WTC11 (cell line): ENCODE measurements at regions not wholly inside any gene's neighbourhood (a gene's known extent, or its start where the extent isn't known, plus 50 kb on each side); places are given as distances from the start of the nearest gene placed in this dataset.

Experiments used
- ATAC-seq: fragments of 200-7000 bp; cut with Tn5 transposase; 2 replicates; pipeline ENCODE4 v1.10.0; 2021; ENCODE audit warnings: mild to moderate bottlenecking, moderate library complexity
- CTCF ChIA-PET: fragments of 300-600 bp; sonication (Branson Sonifier 250); formaldehyde crosslinking; loops from one replicate; lab custom pipeline; 2021; ENCODE audit warnings: antibody characterized with exemption; lab: Charles Lee
- POLR2A ChIA-PET: fragments of 350-600 bp; sonication (Branson Sonifier 250); formaldehyde crosslinking; loops from one replicate; lab custom pipeline; 2021; ENCODE audit warnings: antibody characterized with exemption; lab: Charles Lee
- DNase-seq: peaks from one replicate; pipeline ENCODE4 v3.0.0; 2021; ENCODE audit warnings: low spot score
- H3K27ac Mint-ChIP-seq: 2 replicates; pipeline ENCODE4 v1.8.0; 2021; ENCODE audit warnings: mixed read lengths
- H3K27me3 Mint-ChIP-seq: 2 replicates; pipeline ENCODE4 v1.8.0; 2021; ENCODE audit warnings: low read depth, mild to moderate bottlenecking, moderate library complexity, mixed read lengths
- H3K36me3 Mint-ChIP-seq: 2 replicates; pipeline ENCODE4 v1.8.0; 2021; ENCODE audit warnings: mixed read lengths
- H3K4me1 Mint-ChIP-seq: 2 replicates; pipeline ENCODE4 v1.8.0; 2022; ENCODE audit warnings: mixed read lengths
- H3K4me3 Mint-ChIP-seq: 2 replicates; pipeline ENCODE4 v1.8.0; 2021; ENCODE audit warnings: mild to moderate bottlenecking, moderate library complexity, mixed read lengths
- H3K9me3 Mint-ChIP-seq: 2 replicates; pipeline ENCODE4 v1.8.0; 2021; ENCODE audit warnings: mixed read lengths
- CBFB ChIP-seq: sonication (generic); formaldehyde crosslinking; IDR thresholded peaks from 2 replicates; pipeline ENCODE4 v1.8.1; 2022; ENCODE audit warnings: mild to moderate bottlenecking, low read depth, missing genetic modification reagents
- E2F5 ChIP-seq: sonication (generic); formaldehyde crosslinking; IDR thresholded peaks from 2 replicates; pipeline ENCODE4 v1.8.1; 2022; ENCODE audit warnings: mild to moderate bottlenecking, moderate library complexity, missing genetic modification reagents
- FOXJ3 ChIP-seq: sonication (generic); formaldehyde crosslinking; IDR thresholded peaks from 2 replicates; pipeline ENCODE4 v1.9.0; 2021; ENCODE audit warnings: missing genetic modification reagents, mild to moderate bottlenecking, borderline replicate concordance
- GTF2I ChIP-seq: fragments of 250-450 bp; sonication (Bioruptor Pico); conservative IDR thresholded peaks from 2 replicates; pipeline ENCODE4 v1.4.0; 2021; ENCODE audit warnings: mild to moderate bottlenecking
- IRF1 ChIP-seq: sonication (generic); formaldehyde crosslinking; IDR thresholded peaks from 2 replicates; pipeline ENCODE4 v1.8.0; 2023; ENCODE audit warnings: missing genetic modification reagents
- IRF2 ChIP-seq: sonication (generic); formaldehyde crosslinking; IDR thresholded peaks from 2 replicates; pipeline ENCODE4 v1.8.0; 2022; ENCODE audit warnings: low read depth, missing genetic modification reagents, borderline replicate concordance
- KAT7 ChIP-seq: sonication (generic); formaldehyde crosslinking; IDR thresholded peaks from 2 replicates; pipeline ENCODE4 v1.8.1; 2023; ENCODE audit warnings: missing genetic modification reagents, mild to moderate bottlenecking, borderline replicate concordance
- NFATC4 ChIP-seq: fragments of 250-450 bp; sonication (Bioruptor Pico); IDR thresholded peaks from 2 replicates; pipeline ENCODE4 v1.9.0; 2021; ENCODE audit warnings: mild to moderate bottlenecking
- NFE2L1 ChIP-seq: sonication (generic); formaldehyde crosslinking; IDR thresholded peaks from 2 replicates; pipeline ENCODE4 v1.8.1; 2023; ENCODE audit warnings: missing genetic modification reagents
- NR3C1 ChIP-seq: sonication (generic); formaldehyde crosslinking; conservative IDR thresholded peaks from 2 replicates; pipeline ENCODE4 v1.8.1; 2023; ENCODE audit warnings: low read depth, mild to moderate bottlenecking, missing genetic modification reagents
- OVOL2 ChIP-seq: fragments of 250-450 bp; sonication (Bioruptor Pico); IDR thresholded peaks from 2 replicates; pipeline ENCODE4 v1.9.0; 2021; ENCODE audit warnings: mild to moderate bottlenecking, borderline replicate concordance
- PREB ChIP-seq: sonication (generic); formaldehyde crosslinking; IDR thresholded peaks from 2 replicates; pipeline ENCODE4 v1.8.1; 2022; ENCODE audit warnings: mild to moderate bottlenecking, missing genetic modification reagents, moderate library complexity, borderline replicate concordance
- ZBTB43 ChIP-seq: sonication (generic); formaldehyde crosslinking; IDR thresholded peaks from 2 replicates; pipeline ENCODE4 v1.8.1; 2023; ENCODE audit warnings: mild to moderate bottlenecking, missing genetic modification reagents
- ZNF263 ChIP-seq: sonication (generic); formaldehyde crosslinking; IDR thresholded peaks from 2 replicates; pipeline ENCODE4 v1.8.1; 2022; ENCODE audit warnings: low read depth, mild to moderate bottlenecking, moderate library complexity, missing genetic modification reagents
- ZNF317 ChIP-seq: sonication (generic); formaldehyde crosslinking; IDR thresholded peaks from 2 replicates; pipeline ENCODE4 v1.8.1; 2023; ENCODE audit warnings: low read depth, mild to moderate bottlenecking, moderate library complexity, missing genetic modification reagents, borderline replicate concordance
- ZNF532 ChIP-seq: fragments of 250-450 bp; sonication (Bioruptor Pico); IDR thresholded peaks from 2 replicates; pipeline ENCODE4 v1.9.0; 2021; ENCODE audit warnings: mild to moderate bottlenecking, borderline replicate concordance
- ZNF671 ChIP-seq: fragments of 250-450 bp; sonication (Bioruptor Pico); IDR thresholded peaks from 2 replicates; pipeline ENCODE4 v1.8.0; 2021; ENCODE audit warnings: mild to moderate bottlenecking
- TF ChIP-seq, protein P1 (sequence below): sonication (generic); formaldehyde crosslinking; IDR thresholded peaks from 2 replicates; pipeline ENCODE4 v1.8.0; 2022; ENCODE audit warnings: mild to moderate bottlenecking, missing genetic modification reagents
- TF ChIP-seq, protein P2 (sequence below): fragments of 250-450 bp; sonication (Bioruptor Pico); IDR thresholded peaks from 2 replicates; pipeline ENCODE4 v1.9.0; 2021; ENCODE audit warnings: mild to moderate bottlenecking
- TF ChIP-seq, protein P3 (sequence below): fragments of 250-450 bp; sonication (Bioruptor Pico); IDR thresholded peaks from 2 replicates; pipeline ENCODE4 v1.9.0; 2021; ENCODE audit warnings: mild to moderate bottlenecking
- TF ChIP-seq, protein P4 (sequence below): fragments of 250-450 bp; sonication (Bioruptor Pico); conservative IDR thresholded peaks from 2 replicates; pipeline ENCODE4 v1.9.0; 2021; ENCODE audit warnings: mild to moderate bottlenecking

DNA sequence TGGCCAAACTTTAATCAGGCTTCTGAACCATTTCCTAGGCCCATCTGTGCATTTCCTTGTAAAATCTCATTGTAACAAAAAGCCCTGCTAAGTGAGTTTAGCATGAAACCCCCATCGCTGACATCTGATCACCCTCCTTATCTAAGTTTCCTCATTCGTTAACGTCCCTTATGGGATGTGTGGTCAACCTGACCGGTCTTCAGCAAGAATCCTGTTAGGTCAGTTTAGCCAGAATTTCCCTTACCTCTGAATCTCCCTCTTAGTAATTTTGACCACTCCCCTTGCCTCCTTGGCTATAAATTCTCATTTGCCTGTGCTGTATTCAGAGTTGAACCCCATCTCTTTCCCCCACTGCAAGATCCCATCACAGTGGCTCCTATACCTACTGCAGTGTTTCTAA, 239.3 kb downstream of the RMST start:
- H3K9me3 Mint-ChIP-seq: peaks cover 13% of the 10 kb centered on the region
- peaks cover 27% of the 10 kb centered on the region for H3K4me1 Mint-ChIP-seq
- DNase-seq (no peak), ATAC-seq (no peak)
- no peak overlapping the region for H3K27ac Mint-ChIP-seq
- H3K27me3 Mint-ChIP-seq: no peaks in the 10 kb centered on the region
- H3K4me3 Mint-ChIP-seq: no peak overlapping the region
- POLR2A ChIA-PET: no interaction called here
- H3K36me3 Mint-ChIP-seq: peaks cover 9% of the 10 kb centered on the region; the same call in 1 of the 2 replicates
- TF ChIP-seq, protein P1, sequence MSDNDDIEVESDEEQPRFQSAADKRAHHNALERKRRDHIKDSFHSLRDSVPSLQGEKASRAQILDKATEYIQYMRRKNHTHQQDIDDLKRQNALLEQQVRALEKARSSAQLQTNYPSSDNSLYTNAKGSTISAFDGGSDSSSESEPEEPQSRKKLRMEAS (CRISPR knock-in tag): no peak
- TF ChIP-seq NFATC4 (CRISPR knock-in tag) (no peak), ZNF317 (no peak), ZBTB43 (CRISPR knock-in tag) (no peak), PREB (CRISPR knock-in tag) (no peak), FOXJ3 (no peak), NFE2L1 (CRISPR knock-in tag) (no peak), NR3C1 (CRISPR knock-in tag) (no peak), ZNF671 (CRISPR knock-in tag) (no peak), ZNF263 (CRISPR knock-in tag) (no peak)
- TF ChIP-seq, protein P2, sequence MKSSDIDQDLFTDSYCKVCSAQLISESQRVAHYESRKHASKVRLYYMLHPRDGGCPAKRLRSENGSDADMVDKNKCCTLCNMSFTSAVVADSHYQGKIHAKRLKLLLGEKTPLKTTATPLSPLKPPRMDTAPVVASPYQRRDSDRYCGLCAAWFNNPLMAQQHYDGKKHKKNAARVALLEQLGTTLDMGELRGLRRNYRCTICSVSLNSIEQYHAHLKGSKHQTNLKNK (CRISPR knock-in tag): no peak
- CTCF ChIA-PET: no interaction called here

DNA sequence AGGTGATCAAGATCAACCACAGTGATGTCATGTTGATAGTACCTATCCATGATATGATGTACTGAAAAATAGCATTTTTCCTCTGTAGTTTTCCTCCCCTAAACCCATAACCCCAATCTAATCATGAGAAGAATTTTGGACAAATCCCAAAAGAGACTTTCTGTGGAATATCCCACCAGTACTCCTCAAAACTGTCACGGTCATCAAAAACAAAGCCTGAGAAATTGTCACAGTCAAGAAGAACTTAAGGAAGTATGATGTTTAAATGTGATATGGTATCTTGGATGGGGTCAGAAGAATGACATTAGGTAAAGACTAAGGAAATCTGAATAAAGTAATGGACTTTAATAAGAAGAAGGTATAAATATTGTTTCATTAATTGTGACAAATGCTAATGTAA, 248.8 kb downstream of the RMST start:
- H3K27me3 Mint-ChIP-seq: no peaks in the 10 kb centered on the region
- H3K36me3 Mint-ChIP-seq: no peaks in the 10 kb centered on the region
- H3K9me3 Mint-ChIP-seq: peaks cover 10% of the 10 kb centered on the region; the same call in 1 of the 2 replicates
- ChIA-PET POLR2A (no interaction called here), CTCF (no interaction called here)
- peaks cover 24% of the 10 kb centered on the region for H3K4me1 Mint-ChIP-seq
- DNase-seq: no peak
- H3K27ac Mint-ChIP-seq: no peak overlapping the region
- no peak for ATAC-seq
- no peak overlapping the region for H3K4me3 Mint-ChIP-seq
- TF ChIP-seq IRF1 (no peak), GTF2I (CRISPR knock-in tag) (no peak), ZNF317 (no peak), OVOL2 (no peak), KAT7 (no peak), CBFB (no peak), E2F5 (no peak), ZNF532 (CRISPR knock-in tag) (no peak), IRF2 (no peak)
- TF ChIP-seq, protein P3, sequence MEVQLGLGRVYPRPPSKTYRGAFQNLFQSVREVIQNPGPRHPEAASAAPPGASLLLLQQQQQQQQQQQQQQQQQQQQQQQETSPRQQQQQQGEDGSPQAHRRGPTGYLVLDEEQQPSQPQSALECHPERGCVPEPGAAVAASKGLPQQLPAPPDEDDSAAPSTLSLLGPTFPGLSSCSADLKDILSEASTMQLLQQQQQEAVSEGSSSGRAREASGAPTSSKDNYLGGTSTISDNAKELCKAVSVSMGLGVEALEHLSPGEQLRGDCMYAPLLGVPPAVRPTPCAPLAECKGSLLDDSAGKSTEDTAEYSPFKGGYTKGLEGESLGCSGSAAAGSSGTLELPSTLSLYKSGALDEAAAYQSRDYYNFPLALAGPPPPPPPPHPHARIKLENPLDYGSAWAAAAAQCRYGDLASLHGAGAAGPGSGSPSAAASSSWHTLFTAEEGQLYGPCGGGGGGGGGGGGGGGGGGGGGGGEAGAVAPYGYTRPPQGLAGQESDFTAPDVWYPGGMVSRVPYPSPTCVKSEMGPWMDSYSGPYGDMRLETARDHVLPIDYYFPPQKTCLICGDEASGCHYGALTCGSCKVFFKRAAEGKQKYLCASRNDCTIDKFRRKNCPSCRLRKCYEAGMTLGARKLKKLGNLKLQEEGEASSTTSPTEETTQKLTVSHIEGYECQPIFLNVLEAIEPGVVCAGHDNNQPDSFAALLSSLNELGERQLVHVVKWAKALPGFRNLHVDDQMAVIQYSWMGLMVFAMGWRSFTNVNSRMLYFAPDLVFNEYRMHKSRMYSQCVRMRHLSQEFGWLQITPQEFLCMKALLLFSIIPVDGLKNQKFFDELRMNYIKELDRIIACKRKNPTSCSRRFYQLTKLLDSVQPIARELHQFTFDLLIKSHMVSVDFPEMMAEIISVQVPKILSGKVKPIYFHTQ: no peak
- TF ChIP-seq, protein P4, sequence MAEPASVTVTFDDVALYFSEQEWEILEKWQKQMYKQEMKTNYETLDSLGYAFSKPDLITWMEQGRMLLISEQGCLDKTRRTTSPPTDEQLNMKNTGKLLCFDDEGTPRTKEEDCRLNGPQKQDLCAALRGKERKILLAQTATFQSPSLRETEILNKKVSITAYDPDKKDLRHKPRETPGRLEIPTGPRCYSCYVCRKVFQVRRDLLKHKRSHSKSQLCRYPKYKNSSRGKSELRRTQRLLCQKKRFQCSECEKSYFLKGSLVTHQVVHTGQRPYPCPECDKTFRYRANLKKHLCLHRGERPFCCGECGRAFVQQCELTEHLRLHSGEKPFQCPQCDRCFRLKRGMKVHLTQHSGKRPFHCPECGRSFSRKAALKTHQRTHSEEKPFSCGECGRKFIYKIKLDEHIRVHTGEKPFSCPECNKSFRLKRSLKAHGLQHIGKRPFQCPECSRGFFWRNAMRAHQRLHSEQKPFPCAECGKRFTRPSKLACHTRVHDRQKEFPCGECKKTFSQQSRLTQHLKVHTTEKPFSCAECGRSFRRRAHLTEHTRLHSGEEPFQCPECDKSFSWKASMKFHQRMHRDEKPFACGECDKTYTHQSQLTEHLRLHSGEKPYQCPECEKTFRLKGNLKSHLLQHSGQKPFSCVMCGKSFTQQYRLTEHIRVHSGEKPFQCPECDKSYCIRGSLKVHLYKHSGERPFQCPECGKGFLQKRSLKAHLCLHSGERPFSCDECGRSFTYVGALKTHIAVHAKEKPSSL (CRISPR knock-in tag): no peak
- TF ChIP-seq, protein P1 (CRISPR knock-in tag): no peak
